ENCODE measurements at regions not wholly inside any gene's neighbourhood (a gene's known extent, or its start where the extent isn't known, plus 50 kb on each side); places are given as distances from the start of the nearest gene placed in this dataset.

- TF ChIP-seq NCOR1 (IDR thresholded peaks at IDR 0.05) (peak; percentile 82), RBM25 (IDR thresholded peaks at IDR 0.05; ENCODE audit: low read depth, low read length, severe bottlenecking) (no peak), ZBTB5 (IDR thresholded peaks at IDR 0.05) (no peak), SMAD1 (IDR thresholded peaks at IDR 0.05; ENCODE audit: low read depth, low read length, partially characterized antibody) (no peak), ZFX (CRISPR knock-in tag; IDR thresholded peaks at IDR 0.05) (no peak), NR0B1 (IDR thresholded peaks at IDR 0.05; ENCODE audit: partially characterized antibody) (no peak), CBX3 (IDR thresholded peaks at IDR 0.05; ENCODE audit: borderline replicate concordance in 1 of 2, low read length in 2 of 2) (no peak), SNIP1 (IDR thresholded peaks at IDR 0.05; ENCODE audit: low read depth) (no peak), HBP1 (CRISPR knock-in tag; IDR thresholded peaks at IDR 0.05) (no peak), HNRNPH1 (optimal IDR thresholded peaks at IDR 0.05; ENCODE audit: low read depth, low read length) (no peak), HDAC1 (IDR thresholded peaks at IDR 0.05) (no peak), JUND (IDR thresholded peaks at IDR 0.05; ENCODE audit: borderline replicate concordance, low read depth, low read length) (peak; percentile 68; the same call in 1 of the 2 replicates), JUND (tag; IDR thresholded peaks at IDR 0.05; ENCODE audit: borderline replicate concordance, low read depth, low read length) (peak; percentile 69; the same call in 2 of the 3 replicates), GTF2A2 (tag; IDR thresholded peaks at IDR 0.05) (no peak), RB1 (IDR thresholded peaks at IDR 0.05; ENCODE audit: low read depth) (no peak), ZBTB34 (CRISPR knock-in tag; IDR thresholded peaks at IDR 0.05) (no peak), ARID3A (IDR thresholded peaks at IDR 0.05; ENCODE audit: borderline replicate concordance, low read depth, low read length) (peak; percentile 66; the same call in 1 of the 2 replicates), ZNF76 (CRISPR knock-in tag; IDR thresholded peaks at IDR 0.05; ENCODE audit: borderline replicate concordance) (no peak), HDAC8 (tag; IDR thresholded peaks at IDR 0.05) (no peak)
These were observed 1024.0 kb upstream of the CNTN5 start (continued) for GRCh38 chr11:97996762-97997161.

All from K562 (cell line).